Stimulated activated CD4-positive, alpha-beta T cell treated with anti-CD3 and anti-CD28 coated beads, TNF-alpha, amount 100 ng/mL, for 48 hours (primary cell): ENCODE measurements at regions not wholly inside any gene's neighbourhood (a gene's known extent, or its start where the extent isn't known, plus 50 kb on each side); places are given as distances from the start of the nearest gene placed in this dataset.

Source experiments
- DNase-seq, 3 donors: peaks; one replicate each; pipeline ENCODE4 v3.0.0-alpha.2; 2020; ENCODE audit warnings: low read depth in 3 of 3

DNA sequence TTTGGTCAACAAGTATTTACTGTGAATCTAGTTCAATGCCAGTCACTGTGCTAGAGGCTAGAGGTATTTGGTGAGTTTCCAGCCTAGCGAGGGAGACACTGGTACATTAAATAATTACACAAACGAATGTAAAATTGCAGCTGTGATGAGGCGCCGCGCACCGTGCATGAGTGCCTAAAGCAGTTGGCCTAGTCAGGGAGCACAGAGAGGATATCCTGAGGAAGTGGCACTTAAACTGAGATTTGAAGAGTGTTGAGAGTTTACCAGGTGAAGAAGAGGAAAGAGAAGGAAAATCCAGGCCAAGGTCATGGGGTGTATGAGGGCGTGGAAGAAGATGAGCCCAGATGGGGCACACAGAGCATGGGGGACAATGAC lies 157.6 kb upstream of the NDUFV2 start:
- no peak for DNase-seq

- no peak for DNase-seq
These were observed 157.0 kb upstream of the NDUFV2 start for GRCh38 chr18:8945514-8945913.

- no peak for DNase-seq
These were observed 156.2 kb upstream of the NDUFV2 start for GRCh38 chr18:8946066-8946838.

DNA sequence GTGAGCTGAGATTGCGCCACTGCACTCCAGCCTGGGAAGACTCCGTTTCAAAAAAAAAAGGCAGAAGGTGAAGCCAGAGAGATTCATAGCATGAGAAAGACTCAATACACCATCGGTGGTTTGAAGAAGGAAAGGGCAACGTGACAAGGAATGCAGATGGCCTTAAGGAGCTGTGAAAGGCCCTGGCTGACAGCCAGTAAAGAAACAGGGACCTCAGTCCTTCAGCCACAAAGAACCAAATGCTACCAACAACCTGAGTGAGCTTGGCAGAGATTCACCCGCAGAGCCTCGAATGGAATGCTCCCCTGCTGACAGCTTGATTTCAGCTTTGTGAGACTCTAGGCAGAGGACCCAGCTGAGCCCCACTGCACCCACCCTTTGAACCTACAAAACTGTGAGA lies 154.9 kb upstream of the NDUFV2 start:
- no peak for DNase-seq

DNA sequence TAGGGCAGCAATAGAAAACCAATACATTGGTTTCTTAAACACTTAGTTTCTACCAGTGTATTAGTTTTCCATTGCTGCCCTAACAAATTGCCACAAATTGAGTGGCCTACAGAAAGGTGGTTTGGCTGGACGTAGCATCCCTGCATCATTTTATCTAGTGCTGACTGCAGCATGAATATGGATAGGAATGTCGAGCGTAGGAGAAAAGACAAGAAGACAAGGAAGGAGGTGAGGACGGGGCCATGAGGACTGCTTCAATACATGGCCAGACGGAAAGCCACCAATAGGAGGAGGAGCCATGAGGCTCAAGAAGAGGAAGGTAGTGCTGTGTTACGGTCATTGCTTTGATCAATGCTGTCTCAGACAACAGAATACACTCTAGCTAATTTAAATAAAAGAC lies 154.5 kb upstream of the NDUFV2 start:
- DNase-seq: no peak

GRCh38 chr18:8948471-8949149 lies 153.9 kb upstream of the NDUFV2 start:
- DNase-seq: no peak

DNA sequence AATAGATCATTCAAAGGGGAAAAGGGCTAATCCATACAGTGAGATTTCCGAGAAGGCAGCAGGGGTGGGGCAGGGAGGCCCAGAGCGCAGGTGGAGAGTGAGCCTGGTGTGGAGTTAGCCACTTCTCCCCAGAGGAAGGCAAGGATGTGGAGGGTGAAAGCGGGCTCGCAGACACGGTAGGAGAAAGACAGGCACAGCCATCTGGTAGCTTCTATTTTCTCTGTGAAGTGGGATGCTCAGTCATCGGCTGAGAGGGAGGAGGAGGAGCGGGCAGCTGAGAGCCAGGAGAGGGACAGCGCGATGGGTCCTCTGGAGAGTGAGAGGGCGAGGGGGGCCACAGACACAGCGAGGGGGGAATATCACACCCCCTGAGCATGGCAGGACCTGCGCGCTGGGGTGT lies 153.3 kb upstream of the NDUFV2 start:
- DNase-seq: no peak

DNA sequence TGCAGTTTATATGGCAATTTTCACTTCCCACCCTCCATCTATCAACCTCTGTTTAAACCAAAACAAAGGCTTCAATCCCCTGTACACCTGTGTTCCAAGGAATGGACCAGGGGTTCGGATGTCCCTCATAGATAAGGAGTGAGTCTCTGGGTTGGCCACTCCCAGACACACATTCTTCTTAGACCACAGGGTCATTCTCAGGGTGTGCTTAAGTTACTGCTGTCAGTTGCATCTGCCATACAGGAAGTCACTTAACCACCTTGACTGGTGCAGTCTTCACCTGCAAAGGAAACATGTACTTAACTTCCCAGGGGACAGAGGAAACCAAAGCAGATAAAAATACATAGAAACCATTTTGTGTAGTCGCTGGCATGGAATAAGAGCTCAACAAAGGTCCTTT lies 151.0 kb upstream of the NDUFV2 start:
- DNase-seq: no peak

DNA sequence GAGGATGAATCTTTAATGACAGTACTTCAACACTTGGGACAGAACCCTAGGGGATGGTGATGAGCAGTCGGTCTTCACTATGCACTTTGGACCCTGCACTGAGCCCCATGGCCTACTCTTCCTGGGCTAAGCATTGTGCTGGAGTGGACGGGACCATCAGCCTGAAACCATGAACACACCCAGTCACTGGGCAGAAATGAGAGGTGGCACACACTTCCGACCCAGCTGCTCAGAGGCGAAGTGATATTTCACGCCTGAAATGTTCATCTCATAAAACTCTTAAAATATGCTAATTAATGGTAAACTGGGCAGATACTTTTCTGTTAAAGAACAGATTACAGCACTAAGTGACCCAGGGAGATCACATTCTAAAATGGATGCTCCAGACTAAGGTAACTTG lies 150.3 kb upstream of the NDUFV2 start:
- DNase-seq: no peak

DNA sequence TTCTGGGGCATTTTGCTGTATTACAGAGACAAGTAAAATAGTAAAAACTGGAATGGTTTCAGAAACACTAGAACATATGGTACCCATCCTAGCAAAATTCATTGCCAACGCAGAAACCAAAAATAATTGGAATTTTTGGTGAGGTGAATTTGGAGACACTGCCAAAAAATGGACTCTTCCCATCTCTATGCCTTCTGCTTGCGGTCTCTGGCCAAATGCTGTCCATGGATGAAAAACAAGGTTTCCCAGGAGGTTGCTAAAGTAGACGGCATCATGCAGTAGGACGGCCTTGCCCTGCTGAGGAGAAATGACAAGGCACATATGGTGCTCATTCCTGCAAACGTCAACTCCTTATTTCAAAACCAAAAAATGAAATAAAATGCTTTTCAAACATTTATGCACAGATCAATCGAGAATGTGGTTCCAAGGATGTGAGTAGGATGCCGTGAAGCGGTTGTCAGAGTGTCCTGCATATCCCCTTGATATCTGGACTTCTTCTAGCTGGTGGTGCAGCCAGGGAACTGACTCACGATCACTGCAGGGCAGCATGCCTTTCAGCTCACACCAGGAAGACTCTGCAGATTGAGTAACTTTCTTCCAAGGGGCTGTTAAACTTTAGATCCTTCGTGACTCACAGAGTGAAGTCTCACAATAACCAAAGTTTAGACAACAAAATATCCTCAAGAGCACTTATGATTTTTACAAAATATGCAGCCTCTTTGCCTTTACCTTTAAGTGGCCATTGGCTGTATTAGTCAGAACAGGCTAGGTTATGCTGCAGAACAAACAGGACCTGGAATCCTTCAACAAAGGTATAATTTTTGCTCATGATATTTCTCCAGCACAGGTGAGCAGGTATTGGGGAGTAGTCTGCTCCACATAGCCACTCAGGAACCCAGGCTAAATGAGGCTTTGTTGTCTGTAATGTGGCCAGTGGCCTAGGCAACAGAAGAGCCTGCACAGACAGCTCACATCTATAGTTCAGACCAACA lies 149.4 kb upstream of the NDUFV2 start:
- DNase-seq: no peak

DNA sequence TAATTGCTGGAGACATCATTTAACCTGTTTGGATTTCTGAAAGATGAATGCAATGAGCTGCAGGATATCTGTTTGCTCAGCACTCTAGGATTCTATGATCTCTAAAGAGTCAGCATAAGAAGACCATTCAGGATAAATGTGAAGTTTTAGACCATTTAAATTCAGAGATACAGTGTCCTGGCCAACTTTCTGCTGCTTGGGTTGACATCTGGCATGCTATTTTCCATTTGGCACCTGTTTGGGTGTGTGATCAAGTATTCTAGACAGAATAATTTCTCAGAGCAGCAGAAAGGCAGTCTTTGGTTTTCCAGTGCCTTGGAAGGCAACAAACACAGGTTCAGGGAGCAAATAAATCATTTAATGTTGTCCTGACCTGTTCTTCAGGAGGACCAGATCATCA lies 144.8 kb upstream of the NDUFV2 start:
- DNase-seq: no peak

DNA sequence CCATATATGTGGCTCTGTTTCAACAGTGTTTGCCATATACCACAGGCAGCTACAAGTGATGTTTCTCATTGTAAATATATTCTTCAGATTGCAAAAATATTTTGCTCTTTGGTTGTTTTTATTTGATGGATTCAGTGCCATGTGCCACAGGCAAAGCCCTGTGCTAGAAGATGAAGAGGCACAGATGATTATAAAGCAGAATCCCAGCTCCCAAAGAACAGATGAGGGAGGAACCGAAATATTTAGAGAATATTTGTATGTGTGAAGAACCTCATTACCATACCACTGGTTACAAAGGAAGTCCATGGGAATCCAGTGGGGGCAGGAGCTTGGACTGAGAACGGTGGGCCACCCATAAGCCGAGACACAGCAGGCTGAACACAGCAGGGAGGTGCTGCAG lies 143.8 kb upstream of the NDUFV2 start:
- no peak for DNase-seq

DNA sequence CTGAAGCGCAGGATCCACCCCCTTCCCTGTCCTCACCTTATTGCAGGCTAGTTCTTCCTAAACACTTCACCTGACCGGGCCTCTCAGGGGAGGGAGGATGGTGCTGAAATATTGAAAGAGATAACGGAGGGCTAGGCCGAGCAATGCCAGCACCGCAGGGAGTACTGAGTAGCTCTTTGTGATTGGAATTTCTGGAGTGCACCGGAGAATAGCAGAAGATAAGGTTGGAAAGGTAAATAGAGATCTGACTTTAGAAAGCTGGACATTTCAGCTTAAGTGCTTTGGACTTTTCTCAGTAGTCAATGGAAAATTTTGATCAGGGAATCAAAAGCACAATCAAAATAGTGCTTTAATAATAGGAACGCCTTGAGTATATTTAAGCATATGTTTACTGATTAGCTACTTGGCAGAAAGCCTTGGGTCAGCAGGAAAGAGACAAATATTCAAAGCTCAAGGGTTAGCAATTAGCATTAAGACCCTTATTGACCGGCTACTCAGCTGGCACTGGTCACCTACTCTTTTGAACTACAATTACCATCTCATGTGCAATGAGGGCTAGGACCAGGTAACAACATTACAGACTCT lies 142.9 kb upstream of the NDUFV2 start:
- DNase-seq: no peak

GRCh38 chr18:8960740-8961657 lies 141.5 kb upstream of the NDUFV2 start:
- no peak for DNase-seq

- DNase-seq: no peak
These were observed 140.2 kb upstream of the NDUFV2 start for GRCh38 chr18:8962192-8962779.

- no peak for DNase-seq
These were observed 139.5 kb upstream of the NDUFV2 start for GRCh38 chr18:8962855-8963635.

GRCh38 chr18:8963876-8964275 lies 138.6 kb upstream of the NDUFV2 start:
- no peak for DNase-seq

GRCh38 chr18:8965398-8965797 lies 137.1 kb upstream of the NDUFV2 start:
- DNase-seq: no peak

GRCh38 chr18:8966821-8967220 lies 135.7 kb upstream of the NDUFV2 start:
- DNase-seq: no peak

DNA sequence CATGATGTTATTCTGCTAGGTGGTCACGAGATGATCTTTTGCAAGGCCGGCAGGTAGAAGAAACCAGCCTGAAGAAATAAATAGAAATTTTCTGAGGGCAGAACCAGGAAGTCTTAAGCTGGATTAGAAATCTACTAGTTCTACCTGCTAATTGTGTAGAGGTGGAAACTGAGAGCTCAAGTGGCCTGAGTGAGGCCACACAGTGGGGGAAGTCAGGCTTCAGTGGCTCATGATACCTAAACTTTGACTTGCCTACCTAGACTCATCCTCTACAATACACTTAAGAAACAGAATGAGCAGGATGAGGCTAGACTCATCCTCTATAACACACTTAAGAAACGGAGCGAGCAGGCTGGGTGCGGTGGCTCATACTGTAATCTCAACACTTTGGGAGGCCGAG lies 134.9 kb upstream of the NDUFV2 start:
- DNase-seq: no peak
